NT2/D1 (cell line): ENCODE measurements at regions not wholly inside any gene's neighbourhood (a gene's known extent, or its start where the extent isn't known, plus 50 kb on each side); places are given as distances from the start of the nearest gene placed in this dataset.

Source experiments
- SUZ12 ChIP-seq: IDR thresholded peaks from 2 replicates; pipeline ENCODE4 v1.6.1; 2011; ENCODE audit not compliant: insufficient read length, insufficient read depth; ENCODE audit errors: extremely low read depth
- YY1 ChIP-seq: IDR thresholded peaks from 2 replicates; pipeline ENCODE4 v1.6.1; 2011; ENCODE audit not compliant: insufficient read length, insufficient read depth

DNA sequence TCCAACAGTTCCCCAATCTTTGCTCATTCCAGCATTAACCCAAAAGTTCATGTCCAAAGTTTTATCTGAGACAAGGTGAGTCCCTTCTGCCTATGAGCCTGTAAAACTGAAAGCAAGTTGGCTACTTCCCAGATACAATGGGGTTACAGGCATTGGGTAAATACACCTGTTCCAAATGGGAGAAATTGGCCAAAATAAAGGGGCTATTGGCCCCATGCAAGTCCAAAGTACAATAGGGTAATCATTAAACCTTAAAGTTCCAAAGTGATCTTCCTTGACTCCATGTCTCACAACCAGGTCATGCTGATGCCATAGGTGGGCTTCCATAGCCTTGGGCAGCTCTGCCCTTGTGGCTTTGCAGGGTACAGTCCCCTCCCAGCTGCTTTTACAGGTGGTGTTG is 511.7 kb upstream of the KLHL4 start:
- TF ChIP-seq YY1 (no peak), SUZ12 (no peak)
